ENCODE measurements at regions not wholly inside any gene's neighbourhood (a gene's known extent, or its start where the extent isn't known, plus 50 kb on each side); places are given as distances from the start of the nearest gene placed in this dataset.

DNA sequence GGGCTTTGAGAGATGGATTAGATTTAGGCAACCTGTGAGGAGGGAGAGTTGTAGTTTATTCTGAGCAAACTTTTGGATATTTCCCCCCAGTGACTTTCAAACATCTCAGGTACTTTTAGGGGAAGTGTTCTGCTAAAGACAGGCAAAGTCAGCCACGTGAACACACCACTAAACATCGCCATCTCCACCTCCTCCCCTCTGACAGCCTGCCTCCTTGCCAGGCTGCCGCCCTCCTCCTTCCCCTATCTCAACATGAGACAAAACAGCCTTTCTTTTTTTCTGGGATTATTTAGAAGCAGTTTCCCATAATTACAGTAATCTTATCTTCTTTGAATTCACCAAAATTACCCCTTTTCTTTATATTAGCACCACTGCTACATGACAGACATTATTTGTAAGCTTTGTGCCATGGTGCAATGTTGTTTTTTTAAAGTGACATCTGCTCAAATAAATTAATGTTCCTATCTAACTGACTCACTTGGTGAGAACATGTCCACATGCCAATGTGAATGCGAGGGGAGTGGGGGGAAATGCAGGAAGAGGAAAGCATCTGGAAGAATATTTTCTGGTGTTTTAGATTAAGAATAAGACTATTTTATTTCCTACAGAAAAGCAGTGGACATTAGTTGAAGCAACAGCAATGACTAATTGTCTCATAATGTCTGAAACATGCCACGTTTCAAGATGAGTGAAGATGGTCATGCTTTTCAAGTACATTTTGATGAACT is 147.8 kb upstream of the ATP1B1 start:
- no peak for DNase-seq (ENCODE audit: extremely low read depth, low read depth)

GRCh38 chr1:168959382-168959781 is 147.1 kb upstream of the ATP1B1 start:
- no peak for DNase-seq (ENCODE audit: extremely low read depth, low read depth)

- no peak for DNase-seq (ENCODE audit: extremely low read depth, low read depth)
These were observed 146.4 kb upstream of the ATP1B1 start for GRCh38 chr1:168960114-168960513.

DNA sequence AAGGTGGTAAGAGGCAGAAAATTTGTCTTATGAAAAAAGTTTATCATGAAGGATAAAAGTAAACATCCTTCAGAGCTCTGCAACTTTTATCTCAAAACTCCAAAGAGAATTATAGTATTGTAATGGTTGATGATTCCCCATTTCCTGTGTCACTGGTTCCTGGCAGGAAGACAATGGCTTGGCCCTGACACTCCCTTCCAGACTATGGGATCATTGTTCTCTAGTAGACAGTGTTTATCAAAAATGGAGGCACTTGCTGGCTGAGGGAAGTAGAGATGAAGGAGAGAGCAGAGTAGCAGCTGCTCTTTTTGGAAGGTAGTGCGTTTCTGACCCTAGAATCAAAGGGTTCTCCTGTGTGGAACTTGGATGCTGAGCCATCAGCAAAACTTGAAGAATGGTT is 145.9 kb upstream of the ATP1B1 start:
- no peak for DNase-seq (ENCODE audit: extremely low read depth, low read depth)

DNA sequence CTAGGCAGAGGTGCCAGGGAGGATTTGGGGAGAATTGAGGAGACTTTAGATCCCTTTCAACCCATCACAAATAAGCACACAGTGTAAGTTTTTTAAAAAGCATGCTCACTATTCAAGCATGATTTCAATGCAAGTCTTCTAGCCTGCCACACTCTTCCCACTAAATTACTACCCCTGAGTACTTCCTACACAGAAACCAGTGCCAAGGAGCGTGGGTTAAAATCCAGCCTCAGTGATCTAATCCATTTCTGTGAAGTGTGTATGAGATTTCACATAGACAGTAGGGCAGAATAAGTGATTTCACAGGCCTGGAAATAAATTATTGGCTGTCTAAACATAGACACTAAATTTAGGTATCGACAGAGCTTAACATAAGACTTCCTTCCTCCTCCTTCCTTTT is 142.9 kb upstream of the ATP1B1 start:
- DNase-seq (ENCODE audit: extremely low read depth, low read depth), result no peak

DNA sequence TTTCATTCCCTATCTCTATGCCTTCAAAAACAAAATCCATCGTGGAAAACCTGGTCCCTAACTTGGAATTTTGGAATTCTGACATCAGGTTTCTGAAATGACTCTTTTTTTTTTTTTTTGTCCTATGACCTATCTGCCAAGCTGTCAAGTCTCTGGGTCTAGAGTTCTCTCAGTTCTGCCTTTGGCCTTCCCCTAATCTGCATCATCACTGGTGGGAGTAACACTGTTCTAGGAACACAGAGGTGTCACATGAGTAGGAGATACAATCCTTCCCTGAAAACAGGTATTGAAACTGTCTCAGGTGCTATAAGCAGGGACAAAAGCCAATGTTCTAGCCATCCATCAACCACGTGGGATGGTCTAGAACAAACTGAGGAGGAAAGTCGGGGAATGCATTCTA is 142.0 kb upstream of the ATP1B1 start:
- no peak for DNase-seq (ENCODE audit: extremely low read depth, low read depth)

DNA sequence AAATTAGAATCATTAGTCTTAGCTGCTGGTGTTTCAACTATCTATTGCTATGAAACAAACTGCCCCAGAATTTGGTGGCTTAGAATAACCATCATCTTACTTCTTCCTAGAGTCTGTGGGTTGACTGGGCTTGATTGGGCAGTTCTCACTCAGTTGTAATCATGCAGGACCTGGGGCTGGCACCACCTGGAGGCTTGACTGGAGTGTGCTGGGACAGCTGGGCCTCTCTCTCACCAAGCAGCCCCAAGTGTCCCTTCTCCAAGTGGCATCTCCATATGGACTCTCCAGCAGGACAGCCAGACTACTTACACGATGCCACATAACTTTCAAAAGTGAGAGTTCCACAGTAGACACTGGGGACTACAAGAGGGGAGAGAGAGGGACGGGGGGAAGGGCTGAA is 140.3 kb upstream of the ATP1B1 start:
- DNase-seq (ENCODE audit: extremely low read depth, low read depth), result no peak

GRCh38 chr1:168966636-168967035 is 139.9 kb upstream of the ATP1B1 start:
- DNase-seq (ENCODE audit: extremely low read depth, low read depth), result no peak

GRCh38 chr1:168970926-168971659 is 135.4 kb upstream of the ATP1B1 start:
- DNase-seq (ENCODE audit: extremely low read depth, low read depth), result no peak

GRCh38 chr1:168972225-168972624 is 134.3 kb upstream of the ATP1B1 start:
- no peak for DNase-seq (ENCODE audit: extremely low read depth, low read depth)

- DNase-seq (ENCODE audit: extremely low read depth, low read depth), result no peak
These were observed 133.6 kb upstream of the ATP1B1 start for GRCh38 chr1:168972887-168973286.

DNA sequence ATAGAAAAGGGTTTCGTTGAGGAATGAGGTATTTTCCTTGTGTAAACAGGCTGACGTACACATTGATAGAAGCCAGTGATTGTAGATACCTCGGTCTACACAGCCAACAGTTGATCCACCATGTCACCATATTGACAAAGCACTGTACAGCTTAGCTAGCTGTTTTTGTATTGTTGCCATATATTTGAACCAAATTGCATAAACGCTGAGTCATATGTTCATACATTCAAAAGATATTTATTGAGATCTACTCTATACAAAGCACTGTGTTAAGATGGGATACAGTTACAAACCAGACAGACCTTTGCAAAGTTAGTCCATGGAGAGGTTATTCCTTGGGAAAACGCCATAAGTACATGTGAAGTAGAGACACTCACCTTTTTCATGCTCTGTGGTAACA is 132.4 kb upstream of the ATP1B1 start:
- DNase-seq (ENCODE audit: extremely low read depth, low read depth), result no peak

DNA sequence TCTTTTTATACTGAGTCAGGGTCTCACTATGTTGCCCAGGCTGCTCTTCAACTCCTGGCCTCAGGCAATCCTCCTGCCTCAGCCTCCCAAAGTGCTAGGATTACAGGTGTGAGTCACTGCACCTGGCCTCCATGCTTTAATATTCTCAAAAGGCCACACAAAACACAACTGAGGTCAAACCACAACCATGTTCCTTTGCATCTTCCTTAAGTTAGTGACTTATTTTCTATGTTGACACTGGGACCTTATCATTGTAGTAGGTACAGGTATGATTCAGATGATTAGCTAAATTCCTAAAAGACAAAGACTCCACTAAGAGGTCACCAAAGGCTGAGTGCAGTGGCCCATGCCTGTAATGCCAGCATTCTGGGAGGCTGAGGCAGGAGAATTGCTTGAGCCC is 131.9 kb upstream of the ATP1B1 start:
- DNase-seq (ENCODE audit: extremely low read depth, low read depth), result no peak

GRCh38 chr1:168976267-168976666 is 130.2 kb upstream of the ATP1B1 start:
- DNase-seq (ENCODE audit: extremely low read depth, low read depth), result no peak

GRCh38 chr1:168977618-168978017 is 128.9 kb upstream of the ATP1B1 start:
- no peak for DNase-seq (ENCODE audit: extremely low read depth, low read depth)

DNA sequence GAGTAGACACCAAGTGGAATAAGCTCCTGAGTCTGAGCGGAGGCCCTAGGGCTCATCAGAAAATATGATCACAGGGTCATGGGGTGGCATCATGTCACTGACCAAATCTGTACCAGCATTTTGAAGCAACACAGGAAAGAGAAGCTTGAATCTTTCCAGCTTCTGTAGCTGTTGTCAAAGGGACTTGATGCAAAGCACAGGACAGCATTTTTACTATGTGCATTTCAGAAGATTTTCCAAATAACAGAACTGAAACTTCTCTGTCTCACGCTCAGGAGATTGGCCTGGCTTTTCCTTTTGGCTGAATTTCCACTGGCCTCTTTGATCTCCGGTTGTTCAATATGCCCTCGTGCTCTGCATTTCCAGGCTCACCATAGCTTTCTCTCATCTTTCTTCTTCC is 127.2 kb upstream of the ATP1B1 start:
- no peak for DNase-seq (ENCODE audit: extremely low read depth, low read depth)

DNA sequence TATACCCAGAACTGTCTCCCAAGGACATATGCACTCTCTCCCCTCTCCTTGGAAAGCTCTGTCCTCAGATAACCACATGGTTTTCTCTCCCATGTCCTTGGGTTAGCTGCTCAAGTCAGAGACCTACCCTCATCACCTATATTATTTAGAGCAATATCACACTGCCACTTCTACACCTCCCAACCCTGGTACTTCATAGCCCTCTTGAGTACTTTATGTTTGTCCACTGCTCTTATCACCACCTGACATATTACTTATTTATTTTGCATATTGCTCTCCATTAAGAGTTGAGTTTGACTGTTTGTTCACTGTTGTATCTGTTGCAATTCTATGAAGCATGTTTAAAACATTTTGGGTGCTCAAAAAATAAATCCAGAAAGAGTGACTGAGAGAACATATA is 126.3 kb upstream of the ATP1B1 start:
- no peak for DNase-seq (ENCODE audit: extremely low read depth, low read depth)

DNA sequence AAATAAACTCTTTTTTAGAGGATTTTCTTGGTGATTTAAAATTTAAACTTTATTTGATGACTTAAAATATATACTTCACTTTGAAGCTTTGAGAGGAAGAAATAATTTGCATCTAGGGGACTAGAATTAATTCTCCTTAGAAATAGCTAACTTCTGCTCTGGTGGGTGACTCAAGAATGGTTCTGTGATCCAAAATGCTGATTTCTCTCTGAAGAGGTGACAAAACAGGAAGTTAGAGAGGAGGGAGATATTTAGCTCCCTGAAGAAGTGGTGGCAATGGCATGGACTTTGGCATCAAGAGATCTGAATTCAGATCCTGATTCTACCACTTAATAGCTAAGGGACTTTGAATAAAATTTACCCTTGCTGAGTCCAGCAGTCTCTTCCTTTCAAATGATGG is 125.8 kb upstream of the ATP1B1 start:
- no peak for DNase-seq (ENCODE audit: extremely low read depth, low read depth)

- no peak for DNase-seq (ENCODE audit: extremely low read depth, low read depth)
These were observed 123.7 kb upstream of the ATP1B1 start for GRCh38 chr1:168982778-168983177.

GRCh38 chr1:168987330-168987729 is 119.2 kb upstream of the ATP1B1 start:
- no peak for DNase-seq (ENCODE audit: extremely low read depth, low read depth)

DNA sequence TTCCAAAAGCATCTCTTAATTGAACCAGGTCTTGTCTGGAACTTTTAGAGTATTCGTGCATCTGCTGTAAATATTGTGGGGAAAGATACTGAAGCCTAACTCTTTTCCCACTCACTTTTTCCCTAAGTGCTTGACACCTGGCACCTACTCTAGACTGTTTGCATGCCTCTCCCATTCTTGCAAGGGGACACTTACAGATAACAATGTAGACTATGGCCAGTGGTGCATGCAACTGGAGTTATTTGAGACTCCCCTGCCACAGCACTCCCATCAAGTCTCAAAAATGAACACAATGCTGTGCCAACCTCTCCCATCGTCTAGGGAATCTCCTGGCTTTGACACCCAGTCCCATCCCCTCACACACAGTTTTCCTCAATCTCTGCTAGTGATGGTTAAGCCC is 118.6 kb upstream of the ATP1B1 start:
- DNase-seq (ENCODE audit: extremely low read depth, low read depth), result no peak

GRCh38 chr1:168989985-168990384 is 116.5 kb upstream of the ATP1B1 start:
- DNase-seq (ENCODE audit: extremely low read depth, low read depth), result no peak
